DND-41 (cell line): ENCODE measurements at regions not wholly inside any gene's neighbourhood (a gene's known extent, or its start where the extent isn't known, plus 50 kb on each side); places are given as distances from the start of the nearest gene placed in this dataset.

ENCODE experiments used
- ATAC-seq: fragments of 200-7000 bp; cut with Tn5 transposase; 3 replicates; pipeline ENCODE4 v1.9.1; 2021; ENCODE audit warnings: low read depth; ENCODE audit not compliant: insufficient read depth
- DNase-seq: peaks from one replicate; pipeline ENCODE4 v3.0.0-alpha.2; 2020
- H2AFZ ChIP-seq: 2 replicates; pipeline ENCODE4 v1.6.0; 2012; ENCODE audit warnings: low read depth, low read length
- H3K27ac ChIP-seq: 2 replicates; pipeline ENCODE4 v1.5.1; 2012; ENCODE audit warnings: low read length, inconsistent platforms
- H3K27me3 ChIP-seq: fragments of 200-600 bp; sonication (generic); 2 replicates; pipeline ENCODE4 v1.6.0; 2012; ENCODE audit warnings: low read length, mild to moderate bottlenecking, inconsistent platforms; ENCODE audit not compliant: insufficient read depth, poor library complexity
- H3K36me3 ChIP-seq: 2 replicates; pipeline ENCODE4 v1.5.1; 2012; ENCODE audit warnings: low read length, inconsistent platforms; ENCODE audit not compliant: insufficient read depth
- H3K4me1 ChIP-seq: 2 replicates; pipeline ENCODE4 v1.5.1; 2012; ENCODE audit warnings: mild to moderate bottlenecking, low read length; ENCODE audit not compliant: insufficient read depth
- H3K4me2 ChIP-seq: 2 replicates; pipeline ENCODE4 v1.6.0; 2012; ENCODE audit warnings: mild to moderate bottlenecking, moderate library complexity, low read length, inconsistent platforms; ENCODE audit not compliant: insufficient read depth
- H3K4me3 ChIP-seq, 2 experiments: fragments of 200-600 bp in 1 of 2; shearing (Covaris generic) in 1 of 2; 2 replicates each; pipeline ENCODE4 v1.5.1; 2012 to 2016; ENCODE audit warnings: inconsistent platforms in 2 of 2, low read length in 2 of 2, mild to moderate bottlenecking in 2 of 2, low read depth in 1 of 2, moderate library complexity in 1 of 2
- H3K79me2 ChIP-seq: 2 replicates; pipeline ENCODE4 v1.6.0; 2012; ENCODE audit warnings: low read length, inconsistent platforms; ENCODE audit not compliant: insufficient read depth
- H3K9ac ChIP-seq: 2 replicates; pipeline ENCODE4 v1.6.0; 2012; ENCODE audit warnings: low read depth, mild to moderate bottlenecking, inconsistent platforms, low read length, moderate library complexity
- H3K9me3 ChIP-seq: 2 replicates; pipeline ENCODE4 v1.5.1; 2012; ENCODE audit warnings: low read length, moderate library complexity, mild to moderate bottlenecking, inconsistent platforms; ENCODE audit not compliant: insufficient read depth, severe bottlenecking
- H4K20me1 ChIP-seq: 2 replicates; pipeline ENCODE4 v1.6.0; 2012; ENCODE audit warnings: low read length; ENCODE audit not compliant: insufficient read depth
- EZH2 ChIP-seq: IDR thresholded peaks from 3 replicates; pipeline ENCODE4 v1.6.1; 2012; ENCODE audit warnings: borderline replicate concordance, low read depth, mild to moderate bottlenecking, moderate library complexity, low read length, inconsistent platforms; ENCODE audit not compliant: severe bottlenecking
- TF ChIP-seq, protein P1 (sequence below): IDR thresholded peaks from 2 replicates; pipeline ENCODE4 v1.5.1; 2012; ENCODE audit warnings: borderline replicate concordance, low read length, moderate library complexity, mild to moderate bottlenecking; ENCODE audit not compliant: poor library complexity, severe bottlenecking; ENCODE audit errors: extremely low read depth

DNA sequence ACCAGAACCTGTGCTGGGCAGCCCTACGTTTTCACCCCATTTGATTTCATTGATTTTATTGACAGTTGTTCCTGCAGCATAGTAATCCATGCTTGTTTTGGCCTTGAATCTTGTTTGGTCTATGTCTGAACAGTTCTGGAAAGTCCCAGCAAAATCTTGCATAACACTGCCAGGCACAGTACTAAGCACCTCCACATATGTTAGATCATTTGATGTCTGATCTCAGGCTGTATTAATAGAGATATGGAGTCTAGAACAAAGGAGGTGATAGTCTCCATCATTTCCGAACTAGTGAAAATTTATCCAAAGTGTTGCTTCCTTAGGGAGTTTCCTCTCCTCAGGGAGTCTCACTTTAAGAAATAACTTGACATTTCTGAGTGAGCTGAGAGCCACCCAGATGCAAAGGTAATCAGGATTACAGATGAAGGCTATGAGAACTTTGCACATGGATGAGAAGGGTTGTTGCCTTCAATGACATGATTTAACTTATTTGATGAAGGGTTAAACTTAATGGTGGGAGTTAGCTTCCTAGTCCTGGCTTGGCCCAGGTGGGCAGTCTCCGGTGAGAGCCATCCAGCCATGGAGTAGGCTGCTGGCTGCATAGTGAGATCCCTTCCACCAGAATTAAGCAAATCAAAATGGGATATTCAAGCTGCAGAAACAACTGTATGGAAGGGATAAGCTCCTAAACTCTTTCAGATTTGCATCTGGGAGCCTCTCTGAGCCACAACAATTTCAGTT lies 173.8 kb upstream of the MVB12B start:
- no peaks in the 10 kb centered on the region for H3K9me3 ChIP-seq
- TF ChIP-seq, protein P1, sequence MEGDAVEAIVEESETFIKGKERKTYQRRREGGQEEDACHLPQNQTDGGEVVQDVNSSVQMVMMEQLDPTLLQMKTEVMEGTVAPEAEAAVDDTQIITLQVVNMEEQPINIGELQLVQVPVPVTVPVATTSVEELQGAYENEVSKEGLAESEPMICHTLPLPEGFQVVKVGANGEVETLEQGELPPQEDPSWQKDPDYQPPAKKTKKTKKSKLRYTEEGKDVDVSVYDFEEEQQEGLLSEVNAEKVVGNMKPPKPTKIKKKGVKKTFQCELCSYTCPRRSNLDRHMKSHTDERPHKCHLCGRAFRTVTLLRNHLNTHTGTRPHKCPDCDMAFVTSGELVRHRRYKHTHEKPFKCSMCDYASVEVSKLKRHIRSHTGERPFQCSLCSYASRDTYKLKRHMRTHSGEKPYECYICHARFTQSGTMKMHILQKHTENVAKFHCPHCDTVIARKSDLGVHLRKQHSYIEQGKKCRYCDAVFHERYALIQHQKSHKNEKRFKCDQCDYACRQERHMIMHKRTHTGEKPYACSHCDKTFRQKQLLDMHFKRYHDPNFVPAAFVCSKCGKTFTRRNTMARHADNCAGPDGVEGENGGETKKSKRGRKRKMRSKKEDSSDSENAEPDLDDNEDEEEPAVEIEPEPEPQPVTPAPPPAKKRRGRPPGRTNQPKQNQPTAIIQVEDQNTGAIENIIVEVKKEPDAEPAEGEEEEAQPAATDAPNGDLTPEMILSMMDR = no peak
- TF ChIP-seq EZH2 = no peak
- no peaks in the 10 kb centered on the region for H3K4me1 ChIP-seq
- H3K27me3 ChIP-seq = no peaks in the 10 kb centered on the region
- no peak overlapping the region for H3K27ac ChIP-seq
- DNase-seq (no peak), ATAC-seq (no peak)
- H3K4me3 ChIP-seq = no peak overlapping the region
- H3K36me3 ChIP-seq = no peaks in the 10 kb centered on the region
- H4K20me1 ChIP-seq = no peaks in the 10 kb centered on the region
- no peak overlapping the region for H3K4me2 ChIP-seq
- H2AFZ ChIP-seq = no peak overlapping the region
- H3K79me2 ChIP-seq = no peaks in the 10 kb centered on the region
- H3K9ac ChIP-seq = no peak overlapping the region

DNA sequence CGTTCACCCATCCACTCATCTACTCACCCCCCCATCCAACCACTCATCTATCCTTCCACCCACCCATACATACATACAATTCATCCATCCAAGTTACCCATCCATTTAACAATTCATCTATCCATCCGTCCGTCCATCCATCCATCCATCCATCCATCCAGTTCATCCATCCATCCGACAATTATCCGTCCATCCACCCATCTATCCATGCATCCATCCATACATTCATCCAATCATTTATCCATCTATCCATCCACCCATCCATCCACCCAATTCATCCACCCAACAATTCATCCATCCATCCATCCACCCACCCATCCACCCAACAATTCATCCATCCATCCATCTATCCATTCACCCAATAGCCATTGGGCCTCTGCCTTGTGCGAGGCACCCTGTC lies 173.2 kb upstream of the MVB12B start:
- H3K36me3 ChIP-seq = no peaks in the 10 kb centered on the region
- H3K9ac ChIP-seq = no peak overlapping the region
- no peaks in the 10 kb centered on the region for H3K27me3 ChIP-seq
- no peak for TF ChIP-seq EZH2
- TF ChIP-seq, protein P1 = no peak
- H2AFZ ChIP-seq = no peak overlapping the region
- no peak overlapping the region for H3K4me3 ChIP-seq
- H3K27ac ChIP-seq = no peak overlapping the region
- ATAC-seq (no peak), DNase-seq (no peak)
- no peak overlapping the region for H3K4me2 ChIP-seq
- H3K79me2 ChIP-seq = no peaks in the 10 kb centered on the region
- H3K9me3 ChIP-seq = no peaks in the 10 kb centered on the region
- no peaks in the 10 kb centered on the region for H3K4me1 ChIP-seq
- no peaks in the 10 kb centered on the region for H4K20me1 ChIP-seq

DNA sequence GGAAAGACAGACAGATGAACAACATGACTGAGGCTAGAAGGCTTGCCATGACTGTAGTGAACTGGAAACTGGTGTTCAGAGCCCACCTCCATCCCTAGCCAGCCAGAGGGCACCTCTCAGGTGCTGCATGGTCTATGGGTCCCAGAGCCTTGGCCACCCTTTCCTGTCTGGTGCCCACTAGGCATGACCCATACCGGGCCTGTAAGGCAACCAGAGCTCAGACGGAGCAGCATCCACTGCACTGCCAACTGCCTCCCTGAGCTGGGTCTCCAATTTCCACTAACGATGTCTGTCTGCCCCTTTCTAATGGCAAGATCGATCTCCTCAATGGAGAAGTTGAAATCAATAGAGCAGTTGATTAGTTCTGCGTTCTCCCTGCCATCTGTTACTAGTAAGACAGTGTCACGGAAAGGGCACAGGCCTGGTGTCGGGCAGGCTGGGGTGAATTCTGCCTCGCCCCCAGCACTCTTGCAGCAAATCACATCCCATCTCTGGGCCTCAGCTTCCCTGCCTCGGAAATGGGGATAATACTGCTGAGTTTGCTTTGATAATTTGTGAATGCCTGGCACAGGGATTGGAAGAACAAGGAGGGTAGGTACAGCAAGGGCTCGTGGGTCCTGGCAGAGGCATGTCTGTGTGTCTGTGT lies 172.3 kb upstream of the MVB12B start:
- TF ChIP-seq EZH2 = no peak
- TF ChIP-seq, protein P1 = no peak
- Histone ChIP-seq H3K9ac (no peak overlapping the region), H3K4me3 (no peak overlapping the region), H3K36me3 (no peaks in the 10 kb centered on the region), H3K4me2 (no peak overlapping the region), H3K27ac (no peak overlapping the region), H3K4me1 (no peaks in the 10 kb centered on the region), H3K79me2 (no peaks in the 10 kb centered on the region), H3K27me3 (no peaks in the 10 kb centered on the region), H4K20me1 (no peaks in the 10 kb centered on the region), H3K9me3 (no peaks in the 10 kb centered on the region), H2AFZ (no peak overlapping the region)
- ATAC-seq = no peak
- no peak for DNase-seq
